ENCODE measurements at regions not wholly inside any gene's neighbourhood (a gene's known extent, or its start where the extent isn't known, plus 50 kb on each side); places are given as distances from the start of the nearest gene placed in this dataset.
"Not testable (repeated sequence)": the region's sequence is repeated elsewhere in the genome, so short reads cannot be mapped to it uniquely, and the experiment has no call there.

- intact Hi-C loops (cut with DNase I, micrococcal nuclease): no loop called here
- Histone ChIP-seq H3K27ac (ENCODE audit: low read depth in 1 of 2, low read length in 2 of 2) (no peak overlapping the region), H3K36me3 (ENCODE audit: insufficient read depth, low read length) (no peaks in the 10 kb centered on the region), H3K27me3 (ENCODE audit: control insufficient read depth in 1 of 2, insufficient read depth in 2 of 2, low read length in 2 of 2) (no peaks in the 10 kb centered on the region), H3K9me3 (ENCODE audit: control insufficient read depth in 1 of 2, insufficient read depth in 1 of 2, low read length in 2 of 2) (no peaks in the 10 kb centered on the region), H3K4me3 (ENCODE audit: low read length) (no peak overlapping the region), H3K4me1 (ENCODE audit: insufficient read depth, low read length) (no peaks in the 10 kb centered on the region)
- Mint-ChIP-seq H3K9me3 (peaks cover 9% of the 10 kb centered on the region), H3K27me3 (no peaks in the 10 kb centered on the region), H3K27ac (no peak overlapping the region), H3K36me3 (ENCODE audit: low read depth) (no peaks in the 10 kb centered on the region), H3K4me1 (ENCODE audit: low read depth) (no peaks in the 10 kb centered on the region), H3K4me3 (no peak overlapping the region)
- ChIA-PET POLR2A (no interaction called here), CTCF (no interaction called here)
- ATAC-seq (ENCODE audit: poor library complexity) (no peak), DNase-seq (no peak)
- TF ChIP-seq, protein P1, sequence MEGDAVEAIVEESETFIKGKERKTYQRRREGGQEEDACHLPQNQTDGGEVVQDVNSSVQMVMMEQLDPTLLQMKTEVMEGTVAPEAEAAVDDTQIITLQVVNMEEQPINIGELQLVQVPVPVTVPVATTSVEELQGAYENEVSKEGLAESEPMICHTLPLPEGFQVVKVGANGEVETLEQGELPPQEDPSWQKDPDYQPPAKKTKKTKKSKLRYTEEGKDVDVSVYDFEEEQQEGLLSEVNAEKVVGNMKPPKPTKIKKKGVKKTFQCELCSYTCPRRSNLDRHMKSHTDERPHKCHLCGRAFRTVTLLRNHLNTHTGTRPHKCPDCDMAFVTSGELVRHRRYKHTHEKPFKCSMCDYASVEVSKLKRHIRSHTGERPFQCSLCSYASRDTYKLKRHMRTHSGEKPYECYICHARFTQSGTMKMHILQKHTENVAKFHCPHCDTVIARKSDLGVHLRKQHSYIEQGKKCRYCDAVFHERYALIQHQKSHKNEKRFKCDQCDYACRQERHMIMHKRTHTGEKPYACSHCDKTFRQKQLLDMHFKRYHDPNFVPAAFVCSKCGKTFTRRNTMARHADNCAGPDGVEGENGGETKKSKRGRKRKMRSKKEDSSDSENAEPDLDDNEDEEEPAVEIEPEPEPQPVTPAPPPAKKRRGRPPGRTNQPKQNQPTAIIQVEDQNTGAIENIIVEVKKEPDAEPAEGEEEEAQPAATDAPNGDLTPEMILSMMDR (IDR thresholded peaks at IDR 0.05): no peak
Observed at GRCh38 chr3:90080988-90081387, 973.6 kb downstream of the EPHA3 start.

DNA sequence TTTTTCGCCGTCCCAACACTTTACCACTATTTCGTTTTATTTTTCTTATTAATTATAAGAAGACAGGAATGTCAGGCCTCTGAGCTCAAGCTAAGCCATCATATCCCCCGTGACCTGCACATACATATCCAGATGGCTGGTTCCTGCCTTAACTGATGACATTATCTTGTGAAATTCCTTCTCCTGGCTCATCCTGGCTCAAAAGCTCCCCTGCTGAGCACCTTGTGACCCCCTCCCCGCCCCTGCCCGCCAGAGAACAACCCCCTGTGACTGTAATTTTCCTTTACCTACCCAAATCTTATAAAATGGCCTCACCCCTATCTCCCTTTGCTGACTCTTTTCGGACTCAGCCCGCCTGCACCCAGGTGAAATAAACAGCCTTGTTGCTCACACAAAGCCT is 978.9 kb downstream of the EPHA3 start:
- H3K36me3 Mint-ChIP-seq (ENCODE audit: low read depth); CTCF ChIA-PET; H3K4me3 Mint-ChIP-seq; ATAC-seq (ENCODE audit: poor library complexity); H3K27me3 ChIP-seq (ENCODE audit: control insufficient read depth in 1 of 2, insufficient read depth in 2 of 2, low read length in 2 of 2); DNase-seq; H3K27me3 Mint-ChIP-seq; H3K4me3 ChIP-seq (ENCODE audit: low read length); POLR2A ChIA-PET; H3K36me3 ChIP-seq (ENCODE audit: insufficient read depth, low read length); H3K4me1 ChIP-seq (ENCODE audit: insufficient read depth, low read length); H3K9me3 Mint-ChIP-seq; H3K27ac ChIP-seq (ENCODE audit: low read depth in 1 of 2, low read length in 2 of 2); H3K27ac Mint-ChIP-seq; H3K4me1 Mint-ChIP-seq (ENCODE audit: low read depth); intact Hi-C loops (cut with DNase I, micrococcal nuclease); H3K9me3 ChIP-seq (ENCODE audit: control insufficient read depth in 1 of 2, insufficient read depth in 1 of 2, low read length in 2 of 2): not testable (repeated sequence)

DNA sequence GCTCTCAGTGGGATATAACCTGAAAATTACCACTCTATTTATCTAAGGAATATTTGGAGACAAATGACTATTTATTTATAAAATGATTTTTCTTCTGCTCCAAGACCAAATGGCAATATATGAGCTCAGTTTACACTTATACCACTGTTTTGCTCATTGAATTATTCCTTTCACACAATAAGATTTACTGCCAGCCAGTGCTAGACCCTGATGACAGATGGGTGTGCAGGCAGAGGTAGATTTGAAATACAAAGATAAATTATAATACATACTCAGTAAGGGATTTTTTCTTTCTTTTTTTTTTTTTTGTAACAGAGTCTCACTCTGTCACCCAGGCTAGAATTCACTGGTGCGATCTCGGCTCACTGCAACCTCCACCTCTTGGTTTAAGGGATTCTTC is 980.3 kb downstream of the EPHA3 start:
- DNase-seq (no peak), ATAC-seq (ENCODE audit: poor library complexity) (no peak)
- Mint-ChIP-seq H3K27me3 (no peaks in the 10 kb centered on the region), H3K4me3 (no peak overlapping the region), H3K9me3 (no peaks in the 10 kb centered on the region), H3K36me3 (ENCODE audit: low read depth) (no peaks in the 10 kb centered on the region), H3K27ac (no peak overlapping the region), H3K4me1 (ENCODE audit: low read depth) (no peaks in the 10 kb centered on the region)
- CTCF ChIA-PET: no interaction called here
- Histone ChIP-seq H3K4me1 (ENCODE audit: insufficient read depth, low read length) (no peaks in the 10 kb centered on the region), H3K9me3 (ENCODE audit: control insufficient read depth in 1 of 2, insufficient read depth in 1 of 2, low read length in 2 of 2) (peaks cover 0 to 7% of the 10 kb centered on the region in 2 experiments), H3K36me3 (ENCODE audit: insufficient read depth, low read length) (no peaks in the 10 kb centered on the region), H3K4me3 (ENCODE audit: low read length) (no peak overlapping the region), H3K27ac (ENCODE audit: low read depth in 1 of 2, low read length in 2 of 2) (no peak overlapping the region), H3K27me3 (ENCODE audit: control insufficient read depth in 1 of 2, insufficient read depth in 2 of 2, low read length in 2 of 2) (no peaks in the 10 kb centered on the region)
- POLR2A ChIA-PET: no interaction called here
- TF ChIP-seq, protein P1 (IDR thresholded peaks at IDR 0.05): no peak
- intact Hi-C loops (cut with DNase I, micrococcal nuclease): no loop called here

DNA sequence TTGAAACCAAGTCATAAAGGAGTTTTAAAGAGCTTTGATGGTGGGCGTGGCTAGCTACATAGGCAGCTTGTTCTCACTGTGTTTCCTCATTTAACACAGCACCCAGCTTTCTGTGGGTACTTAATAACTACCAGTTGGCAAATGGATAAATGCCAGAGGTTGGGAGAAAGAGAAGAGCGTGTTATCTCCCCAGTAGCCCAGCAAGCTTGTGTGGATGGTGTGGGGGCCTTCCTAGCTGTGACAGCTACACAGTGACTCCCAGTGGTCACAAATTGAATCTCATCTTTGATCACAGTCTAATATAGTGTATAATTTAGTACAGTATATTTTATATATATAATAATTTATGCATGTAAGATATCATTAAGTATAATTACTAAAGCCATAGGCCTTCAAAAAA is 984.1 kb downstream of the EPHA3 start:
- TF ChIP-seq, protein P1 (IDR thresholded peaks at IDR 0.05): no peak
- CTCF ChIA-PET: no interaction called here

More for the DNA sequence above, 984.1 kb downstream of the EPHA3 start:
- ATAC-seq (ENCODE audit: poor library complexity) (no peak), DNase-seq (no peak)
- no peaks in the 10 kb centered on the region for H3K36me3 Mint-ChIP-seq (ENCODE audit: low read depth)
- Histone ChIP-seq H3K4me3 (ENCODE audit: low read length) (no peak overlapping the region), H3K27me3 (ENCODE audit: control insufficient read depth in 1 of 2, insufficient read depth in 2 of 2, low read length in 2 of 2) (no peaks in the 10 kb centered on the region), H3K36me3 (ENCODE audit: insufficient read depth, low read length) (no peaks in the 10 kb centered on the region), H3K4me1 (ENCODE audit: insufficient read depth, low read length) (no peaks in the 10 kb centered on the region), H3K27ac (ENCODE audit: low read depth in 1 of 2, low read length in 2 of 2) (no peak overlapping the region), H3K9me3 (ENCODE audit: control insufficient read depth in 1 of 2, insufficient read depth in 1 of 2, low read length in 2 of 2) (peaks cover 0 to 7% of the 10 kb centered on the region in 2 experiments)
- H3K27me3 Mint-ChIP-seq: no peaks in the 10 kb centered on the region
- intact Hi-C loops (cut with DNase I, micrococcal nuclease): no loop called here
- H3K9me3 Mint-ChIP-seq: no peaks in the 10 kb centered on the region
- no peak overlapping the region for H3K4me3 Mint-ChIP-seq
- POLR2A ChIA-PET: no interaction called here
- H3K4me1 Mint-ChIP-seq (ENCODE audit: low read depth): no peaks in the 10 kb centered on the region
- H3K27ac Mint-ChIP-seq: no peak overlapping the region
